HepG2 (cell line): ENCODE measurements at regions not wholly inside any gene's neighbourhood (a gene's known extent, or its start where the extent isn't known, plus 50 kb on each side); places are given as distances from the start of the nearest gene placed in this dataset.

Experiments used
- ATAC-seq: fragments of 200-7000 bp; cut with Tn5 transposase; 3 replicates; pipeline ENCODE4 v1.9.1; 2020; ENCODE audit warnings: mild to moderate bottlenecking, moderate library complexity
- BruUV-seq: library from RNA; stranded (reverse); fragments of 400-500 nt; replicated peaks from 2 replicates; lab custom pipeline; 2021; lab: Mats Ljungman, UMichigan
- CTCF ChIA-PET: fragments of 300-600 bp; formaldehyde crosslinking; extraction: SDS; loops from one replicate; lab custom pipeline; 2021; ENCODE audit warnings: low total read pairs, inconsistent platforms, low intra/inter-chr PET ratio; lab: Yijun Ruan, JAX
- POLR2A ChIA-PET: fragments of 350-600 bp; sonication (Branson Sonifier 250); formaldehyde crosslinking; loops from one replicate; lab custom pipeline; 2020; ENCODE audit warnings: antibody characterized with exemption, inconsistent platforms; lab: Yijun Ruan, JAX
- DNase-seq: peaks from one replicate; pipeline ENCODE4 v3.0.0-alpha.2; 2015; ENCODE audit warnings: low spot score
- FAIRE-seq: peaks from 3 replicates; lab custom pipeline; 2011; peaks lifted over from hg19 to GRCh38; lab: Jason Lieb, UNC
- H2AFZ ChIP-seq: one replicate; pipeline ENCODE4 v1.6.1; 2011; ENCODE audit warnings: low read length, inconsistent platforms
- H3K27ac ChIP-seq: fragments of 300-600 bp; 3 replicates; pipeline ENCODE4 v1.8.0; 2011; ENCODE audit warnings: mixed run types, mild to moderate bottlenecking, mixed read lengths, low read length, inconsistent platforms; ENCODE audit not compliant: insufficient read depth; ENCODE audit errors: extremely low read length
- H3K27me3 ChIP-seq, 2 experiments: fragments of 200-600 bp in 1 of 2; 2 replicates in 1 of 2; 3 replicates in 1 of 2; pipeline versions ENCODE4 v1.6.0 to v1.8.0; 2011; ENCODE audit warnings: low read length in 2 of 2, mild to moderate bottlenecking in 2 of 2, moderate library complexity in 2 of 2, inconsistent platforms in 1 of 2; ENCODE audit not compliant: insufficient read depth in 2 of 2, control insufficient read depth in 1 of 2
- H3K36me3 ChIP-seq, 2 experiments: fragments of 200-600 bp in 1 of 2; replicated peaks in 1 of 2; 2 replicates in 1 of 2; 3 replicates in 1 of 2; pipeline versions ENCODE4 v1.5.1 to v1.8.0; 2011; ENCODE audit warnings: low read length in 2 of 2, inconsistent platforms in 1 of 2; ENCODE audit not compliant: insufficient read depth in 2 of 2, control insufficient read depth in 1 of 2
- H3K4me1 ChIP-seq: 2 replicates; pipeline ENCODE4 v1.5.1; 2012; ENCODE audit warnings: low read length, inconsistent platforms; ENCODE audit not compliant: insufficient read depth
- H3K4me2 ChIP-seq: 2 replicates; pipeline ENCODE4 v1.6.0; 2011; ENCODE audit warnings: low read depth, low read length, inconsistent platforms
- H3K4me3 ChIP-seq, 3 experiments: fragments of 200-600 bp in 1 of 3; sonication (generic), shearing (Covaris generic) in 1 of 3; replicated peaks in 1 of 3; 2 replicates each; pipeline ENCODE4 v1.5.1; 2011 to 2016; ENCODE audit warnings: low read length in 3 of 3, inconsistent platforms in 2 of 3, low read depth in 2 of 3, mild to moderate bottlenecking in 2 of 3, control low read depth in 1 of 3, mixed read lengths in 1 of 3; ENCODE audit not compliant: insufficient read depth in 1 of 3
- H3K79me2 ChIP-seq: one replicate; pipeline ENCODE4 v1.6.1; 2011; ENCODE audit warnings: low read length, inconsistent platforms; ENCODE audit not compliant: insufficient read depth
- H3K9ac ChIP-seq: 2 replicates; pipeline ENCODE4 v1.6.0; 2011; ENCODE audit warnings: mild to moderate bottlenecking, low read depth, low read length, inconsistent platforms; ENCODE audit not compliant: insufficient read depth
- H3K9me3 ChIP-seq: 2 replicates; pipeline ENCODE4 v1.5.1; 2012; ENCODE audit warnings: mild to moderate bottlenecking, low read length
- H4K20me1 ChIP-seq: 2 replicates; pipeline ENCODE4 v1.6.0; 2011; ENCODE audit warnings: inconsistent platforms, mild to moderate bottlenecking, low read length, moderate library complexity; ENCODE audit not compliant: insufficient read depth
- ARNT2 ChIP-seq: sonication (generic); formaldehyde crosslinking; IDR thresholded peaks from 2 replicates; pipeline ENCODE4 v1.8.0; 2022; ENCODE audit warnings: mild to moderate bottlenecking, low read depth, missing genetic modification reagents, moderate library complexity
- CENPX ChIP-seq: sonication (generic); formaldehyde crosslinking; IDR thresholded peaks from 2 replicates; pipeline ENCODE4 v1.9.0; 2021; ENCODE audit warnings: mild to moderate bottlenecking, missing genetic modification reagents, moderate library complexity
- CHD4 ChIP-seq: fragments of 200-600 bp; sonication (generic); IDR thresholded peaks from 2 replicates; pipeline ENCODE4 v1.7.0; 2017; ENCODE audit warnings: mild to moderate bottlenecking, low read length, borderline replicate concordance
- MXD3 ChIP-seq: IDR thresholded peaks from 2 replicates; pipeline ENCODE4 v1.6.1; 2016; ENCODE audit warnings: mild to moderate bottlenecking, missing biosample characterization, missing genetic modification reagents
- PBX3 ChIP-seq: sonication (generic); formaldehyde crosslinking; IDR thresholded peaks from 2 replicates; pipeline ENCODE4 v1.8.1; 2023; ENCODE audit warnings: missing genetic modification reagents, inconsistent platforms, borderline replicate concordance
- PHF20 ChIP-seq: sonication (generic); formaldehyde crosslinking; IDR thresholded peaks from 2 replicates; pipeline ENCODE4 v1.5.0; 2020; ENCODE audit warnings: mild to moderate bottlenecking, missing genetic modification reagents
- RAD51 ChIP-seq: fragments of 450-650 bp; IDR thresholded peaks from 2 replicates; pipeline ENCODE4 v1.6.1; 2016; ENCODE audit warnings: borderline replicate concordance
- RBAK ChIP-seq: sonication (generic); formaldehyde crosslinking; IDR thresholded peaks from 2 replicates; pipeline ENCODE4 v1.5.1; 2020; ENCODE audit warnings: mild to moderate bottlenecking, missing genetic modification reagents
- RORA ChIP-seq: sonication (generic); formaldehyde crosslinking; IDR thresholded peaks from 2 replicates; pipeline ENCODE4 v1.5.0; 2020; ENCODE audit warnings: mild to moderate bottlenecking, missing genetic modification reagents, moderate library complexity
- SATB2 ChIP-seq: sonication (generic); formaldehyde crosslinking; IDR thresholded peaks from 2 replicates; pipeline ENCODE4 v1.5.0; 2020; ENCODE audit warnings: missing genetic modification reagents
- SMYD3 ChIP-seq: sonication (generic); formaldehyde crosslinking; IDR thresholded peaks from 2 replicates; pipeline ENCODE4 v1.8.1; 2023; ENCODE audit warnings: mild to moderate bottlenecking, missing genetic modification reagents
- ZFP36L2 ChIP-seq: sonication (generic); formaldehyde crosslinking; IDR thresholded peaks from 2 replicates; pipeline ENCODE4 v1.4.0; 2020; ENCODE audit warnings: missing genetic modification reagents
- ZNF296 ChIP-seq: sonication (generic); formaldehyde crosslinking; conservative IDR thresholded peaks from 2 replicates; pipeline ENCODE4 v1.5.0; 2020; ENCODE audit warnings: mild to moderate bottlenecking, missing genetic modification reagents
- ZNF3 ChIP-seq: IDR thresholded peaks from 2 replicates; pipeline ENCODE4 v1.7.0; 2017; ENCODE audit warnings: inconsistent platforms
- ZNF484 ChIP-seq: sonication (generic); formaldehyde crosslinking; IDR thresholded peaks from 2 replicates; pipeline ENCODE4 v1.5.1; 2020; ENCODE audit warnings: mild to moderate bottlenecking, low read depth, missing genetic modification reagents, borderline replicate concordance
- ZNF546 ChIP-seq: sonication (generic); formaldehyde crosslinking; conservative IDR thresholded peaks from 2 replicates; pipeline ENCODE4 v1.8.1; 2023; ENCODE audit warnings: mild to moderate bottlenecking, missing genetic modification reagents
- ZSCAN12 ChIP-seq: sonication (generic); formaldehyde crosslinking; IDR thresholded peaks from 2 replicates; pipeline ENCODE4 v1.9.0; 2021; ENCODE audit warnings: mild to moderate bottlenecking, missing genetic modification reagents
- WGBS: methylation state at CpG from one replicate; pipeline ENCODE4 v1.1.6; 2017; ENCODE audit warnings: low lambda C conversion rate; 5-methylcytosine and 5-hydroxymethylcytosine counted together
- in situ Hi-C: cut with HindIII; loops from 2 replicates; pipeline ENCODE4 v1.10.0; 2017; ENCODE audit warnings: low pct_unique_long_range_greater_than_20kb; ENCODE audit not compliant: extremely low pct_ligation_motif_present
- intact Hi-C: fragments of 100-400 bp; cut with micrococcal nuclease; formaldehyde crosslinking; loops from one replicate; pipeline ENCODE4 v1.10.0; 2022; ENCODE audit not compliant: unreplicated experiment
- TF ChIP-seq, protein P1 (sequence below): sonication (generic); formaldehyde crosslinking; IDR thresholded peaks from 2 replicates; pipeline ENCODE4 v1.4.0; 2020; ENCODE audit warnings: missing genetic modification reagents

DNA sequence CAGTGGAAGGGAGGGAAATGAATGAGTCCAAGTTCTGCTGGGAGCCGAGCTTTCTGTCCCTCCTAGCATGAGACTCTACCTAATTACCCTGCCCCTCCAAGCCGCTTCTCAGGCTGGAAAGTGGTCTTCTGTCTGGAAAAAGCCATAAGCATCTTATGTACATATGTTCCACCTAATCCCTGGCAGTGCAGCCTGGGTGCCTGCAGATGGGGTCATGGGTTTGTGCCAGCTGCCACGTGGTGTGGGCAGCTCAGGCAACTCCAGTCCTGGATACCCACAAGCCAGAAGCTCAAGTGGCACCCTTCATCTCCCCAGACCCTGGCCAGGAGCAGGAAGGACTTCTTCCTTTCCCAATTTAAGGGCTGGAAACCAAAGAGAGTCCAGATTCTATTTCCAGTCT is 253.1 kb downstream of the LY86 start:
- no peak for TF ChIP-seq SATB2 (CRISPR knock-in tag)
- TF ChIP-seq ZSCAN12 (CRISPR knock-in tag), result no peak
- TF ChIP-seq ZNF484 (CRISPR knock-in tag), result no peak
- TF ChIP-seq ARNT2 (CRISPR knock-in tag), result no peak
- no peak for TF ChIP-seq RAD51
- TF ChIP-seq ZNF3 (CRISPR knock-in tag), result no peak
- TF ChIP-seq SMYD3 (CRISPR knock-in tag), result no peak
- TF ChIP-seq, protein P1, sequence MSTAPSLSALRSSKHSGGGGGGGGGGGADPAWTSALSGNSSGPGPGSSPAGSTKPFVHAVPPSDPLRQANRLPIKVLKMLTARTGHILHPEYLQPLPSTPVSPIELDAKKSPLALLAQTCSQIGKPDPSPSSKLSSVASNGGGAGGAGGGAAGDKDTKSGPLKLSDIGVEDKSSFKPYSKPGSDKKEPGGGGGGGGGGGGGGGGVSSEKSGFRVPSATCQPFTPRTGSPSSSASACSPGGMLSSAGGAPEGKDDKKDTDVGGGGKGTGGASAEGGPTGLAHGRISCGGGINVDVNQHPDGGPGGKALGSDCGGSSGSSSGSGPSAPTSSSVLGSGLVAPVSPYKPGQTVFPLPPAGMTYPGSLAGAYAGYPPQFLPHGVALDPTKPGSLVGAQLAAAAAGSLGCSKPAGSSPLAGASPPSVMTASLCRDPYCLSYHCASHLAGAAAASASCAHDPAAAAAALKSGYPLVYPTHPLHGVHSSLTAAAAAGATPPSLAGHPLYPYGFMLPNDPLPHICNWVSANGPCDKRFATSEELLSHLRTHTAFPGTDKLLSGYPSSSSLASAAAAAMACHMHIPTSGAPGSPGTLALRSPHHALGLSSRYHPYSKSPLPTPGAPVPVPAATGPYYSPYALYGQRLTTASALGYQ (CRISPR knock-in tag), result no peak
- Histone ChIP-seq H3K9ac (no peak overlapping the region), H3K4me1 (no peaks in the 10 kb centered on the region), H3K79me2 (no peaks in the 10 kb centered on the region), H3K9me3 (no peaks in the 10 kb centered on the region), H4K20me1 (no peaks in the 10 kb centered on the region), H2AFZ (no peak overlapping the region), H3K4me3 (no peak overlapping the region), H3K4me2 (no peak overlapping the region), H3K36me3 (no peaks in the 10 kb centered on the region), H3K27me3 (peaks cover 0 to 20% of the 10 kb centered on the region in 2 experiments; a peak in 2 of 5 replicates), H3K27ac (no peak overlapping the region)
- ChIA-PET CTCF (no interaction called here), POLR2A (no interaction called here)
- no peak for FAIRE-seq
- no TSS peak for BruUV-seq
- no peak for DNase-seq
- 29% methylated on average over 2 of the region's 3 CpGs for WGBS
- intact Hi-C loops, result no loop called here
- in situ Hi-C loops, result no loop called here
- no peak for ATAC-seq

- Histone ChIP-seq H3K4me2 (no peak overlapping the region), H3K27ac (no peak overlapping the region), H3K36me3 (no peaks in the 10 kb centered on the region), H4K20me1 (no peaks in the 10 kb centered on the region), H2AFZ (no peak overlapping the region), H3K27me3 (peaks cover 0 to 20% of the 10 kb centered on the region in 2 experiments; a peak in 2 of 5 replicates), H3K9me3 (no peaks in the 10 kb centered on the region), H3K4me1 (no peaks in the 10 kb centered on the region), H3K9ac (no peak overlapping the region), H3K4me3 (no peak overlapping the region), H3K79me2 (no peaks in the 10 kb centered on the region)
- in situ Hi-C loops, result no loop called here
- BruUV-seq, result no TSS peak
- intact Hi-C loops, result no loop called here
- DNase-seq, result no peak
- CTCF ChIA-PET, result no interaction called here
- no peak for ATAC-seq
- WGBS, result 20% methylated on average over 5 of the region's 5 CpGs
- POLR2A ChIA-PET, result no interaction called here
- FAIRE-seq, result no peak
- no peak for TF ChIP-seq ZFP36L2 (CRISPR knock-in tag)
- TF ChIP-seq PBX3, result no peak
- TF ChIP-seq MXD3 (CRISPR knock-in tag), result no peak
- TF ChIP-seq ZSCAN12 (CRISPR knock-in tag), result no peak
- no peak for TF ChIP-seq RBAK (CRISPR knock-in tag)
- no peak for TF ChIP-seq CHD4
- no peak for TF ChIP-seq ZNF296 (CRISPR knock-in tag)
- no peak for TF ChIP-seq RORA (CRISPR knock-in tag)
- TF ChIP-seq PHF20 (CRISPR knock-in tag), result no peak
- no peak for TF ChIP-seq ZNF546 (CRISPR knock-in tag)
- TF ChIP-seq CENPX (CRISPR knock-in tag), result no peak
Measured at GRCh38 chr6:6842291-6842690, 253.8 kb downstream of the LY86 start.
